Calu3 (cell line): ENCODE measurements at regions not wholly inside any gene's neighbourhood (a gene's known extent, or its start where the extent isn't known, plus 50 kb on each side); places are given as distances from the start of the nearest gene placed in this dataset.

Experiments used
- BruUV-seq: library from RNA; stranded (reverse); fragments of 400-500 nt; replicated peaks from 2 replicates; lab custom pipeline; 2021; lab: Mats Ljungman, UMichigan
- CTCF ChIA-PET: fragments of 300-600 bp; sonication (Branson Sonifier 250); formaldehyde crosslinking; loops from one replicate; lab custom pipeline; 2022; ENCODE audit warnings: antibody characterized with exemption; lab: Charles Lee
- DNase-seq: peaks from one replicate; pipeline ENCODE4 v3.0.0; 2022
- H3K27ac Mint-ChIP-seq: one replicate; pipeline ENCODE4 v1.8.0; 2022; ENCODE audit warnings: mixed read lengths; ENCODE audit not compliant: unreplicated experiment
- H3K27me3 Mint-ChIP-seq: one replicate; pipeline ENCODE4 v1.8.0; 2022; ENCODE audit warnings: mixed read lengths; ENCODE audit not compliant: unreplicated experiment
- H3K36me3 Mint-ChIP-seq: one replicate; pipeline ENCODE4 v1.8.0; 2022; ENCODE audit warnings: mild to moderate bottlenecking, moderate library complexity, mixed read lengths; ENCODE audit not compliant: insufficient read depth, unreplicated experiment
- H3K4me1 Mint-ChIP-seq: one replicate; pipeline ENCODE4 v1.8.0; 2022; ENCODE audit warnings: mild to moderate bottlenecking, low read depth, mixed read lengths; ENCODE audit not compliant: unreplicated experiment
- H3K4me3 Mint-ChIP-seq: one replicate; pipeline ENCODE4 v1.8.0; 2022; ENCODE audit warnings: mild to moderate bottlenecking, low read depth, moderate library complexity, mixed read lengths; ENCODE audit not compliant: unreplicated experiment
- H3K9me3 Mint-ChIP-seq: one replicate; pipeline ENCODE4 v1.8.0; 2022; ENCODE audit warnings: low read depth, mixed read lengths; ENCODE audit not compliant: unreplicated experiment
- CTCF ChIP-seq: fragments of 200-600 bp; IDR thresholded peaks from one replicate; pipeline ENCODE4 v1.8.0; 2022; ENCODE audit warnings: antibody characterized with exemption; ENCODE audit not compliant: unreplicated experiment
- intact Hi-C: fragments of 100-400 bp; cut with micrococcal nuclease; formaldehyde crosslinking; loops from one replicate; pipeline ENCODE4 v1.10.0; 2022; ENCODE audit not compliant: unreplicated experiment

GRCh38 chr4:160193787-160194186, 1090.9 kb downstream of the RAPGEF2 start:
- no peaks in the 10 kb centered on the region for H3K36me3 Mint-ChIP-seq
- no peaks in the 10 kb centered on the region for H3K4me1 Mint-ChIP-seq
- H3K4me3 Mint-ChIP-seq = no peak overlapping the region
- no peaks in the 10 kb centered on the region for H3K27me3 Mint-ChIP-seq
- intact Hi-C loops = no loop called here
- no peak for DNase-seq
- no TSS peak for BruUV-seq
- CTCF ChIA-PET = no interaction called here
- no peaks in the 10 kb centered on the region for H3K9me3 Mint-ChIP-seq
- H3K27ac Mint-ChIP-seq = no peak overlapping the region
- no peak for TF ChIP-seq CTCF

- Mint-ChIP-seq H3K27me3 (no peaks in the 10 kb centered on the region), H3K9me3 (no peaks in the 10 kb centered on the region), H3K36me3 (no peaks in the 10 kb centered on the region), H3K4me3 (no peak overlapping the region), H3K4me1 (no peaks in the 10 kb centered on the region), H3K27ac (no peak overlapping the region)
- BruUV-seq = no TSS peak
- CTCF ChIA-PET = no interaction called here
- intact Hi-C loops = no loop called here
- TF ChIP-seq CTCF = no peak
- DNase-seq = no peak
Measured at GRCh38 chr4:160194716-160195115, 1091.8 kb downstream of the RAPGEF2 start.

- Mint-ChIP-seq H3K36me3 (no peaks in the 10 kb centered on the region), H3K9me3 (peaks cover 3% of the 10 kb centered on the region), H3K4me3 (no peak overlapping the region), H3K27me3 (no peaks in the 10 kb centered on the region), H3K27ac (no peak overlapping the region), H3K4me1 (no peaks in the 10 kb centered on the region)
- BruUV-seq = no TSS peak
- CTCF ChIA-PET = no interaction called here
- no peak for TF ChIP-seq CTCF
- no peak for DNase-seq
- intact Hi-C loops = no loop called here
Measured at GRCh38 chr4:160202802-160203201, 1099.9 kb downstream of the RAPGEF2 start.

GRCh38 chr4:160212078-160212477, 1109.2 kb downstream of the RAPGEF2 start:
- Mint-ChIP-seq H3K27ac (no peak overlapping the region), H3K36me3 (no peaks in the 10 kb centered on the region), H3K9me3 (no peaks in the 10 kb centered on the region), H3K4me3 (no peak overlapping the region), H3K4me1 (no peaks in the 10 kb centered on the region), H3K27me3 (no peaks in the 10 kb centered on the region)
- no TSS peak for BruUV-seq
- DNase-seq = no peak
- no peak for TF ChIP-seq CTCF
- CTCF ChIA-PET = no interaction called here
- intact Hi-C loops = no loop called here

GRCh38 chr4:160213366-160213765, 1110.5 kb downstream of the RAPGEF2 start:
- TF ChIP-seq CTCF = no peak
- Mint-ChIP-seq H3K36me3 (no peaks in the 10 kb centered on the region), H3K9me3 (no peaks in the 10 kb centered on the region), H3K4me3 (no peak overlapping the region), H3K27ac (no peak overlapping the region), H3K27me3 (no peaks in the 10 kb centered on the region), H3K4me1 (no peaks in the 10 kb centered on the region)
- CTCF ChIA-PET = no interaction called here
- intact Hi-C loops = no loop called here
- no peak for DNase-seq
- no TSS peak for BruUV-seq
